Heart left ventricle (tissue), 13 donors: ENCODE measurements at regions not wholly inside any gene's neighbourhood (a gene's known extent, or its start where the extent isn't known, plus 50 kb on each side); places are given as distances from the start of the nearest gene placed in this dataset.

Source experiments
- CTCF ChIP-seq, 12 donors: fragments of 200-600 bp; sonication (generic) in 4 of 12; IDR thresholded peaks; one replicate each; pipeline versions ENCODE4 v1.5.0 to v1.8.0; 2018 to 2022; ENCODE audit warnings: antibody characterized with exemption in 12 of 12, mild to moderate bottlenecking in 5 of 12
- POLR2A ChIP-seq, 2 donors: fragments of 450-650 bp; IDR thresholded peaks; one replicate each; pipeline ENCODE4 v1.6.1; 2017; ENCODE audit warnings: antibody characterized with exemption in 2 of 2, mild to moderate bottlenecking in 2 of 2, moderate library complexity in 2 of 2
- donor health status: ischemic (EF 13 %, LVEDD 7.1; RV severe dilation, severe dysfunction).
- donor health status: DM: no; HTN: yes; CAD: no.
- donor health status: DM: no; HTN: no; CAD: no.
- donor health status: ischemic (EF 25% LVEDD 6.9; RV normal size, moderate dysfunction).
- donor health status: ischemic (EF 25% LVEDD 5.7; RV mildly dilated, moderate dysfunction).
- donor health status: ischemic (EF 35%, LVEDD 5.7; RV mildly dilated, moderate dysfunction).
- donor health status: nonischemic (EF 11% LVEDD 7.7; RV severe dilation, severe dysfunction).
- donor health status: DM: yes; HTN: yes; CAD: no.
- donor health status: PGD.
- donor health status: ischemic (EF 29% LVEDD 5.4; RV normal size, mild dysfunction).
- donor health status: nonischemic (EF 23%, LVEDD 6.1; RV moderate dilation, normal function).

- TF ChIP-seq CTCF (IDR thresholded peaks at IDR 0.05) (no peak), POLR2A (IDR thresholded peaks at IDR 0.05) (no peak)
Observed at GRCh38 chr16:35492225-35492624, 2032.8 kb downstream of the TP53TG3F start.
